GM12878 (cell line): ENCODE measurements at regions not wholly inside any gene's neighbourhood (a gene's known extent, or its start where the extent isn't known, plus 50 kb on each side); places are given as distances from the start of the nearest gene placed in this dataset.
A peak's percentile ranks its signal among the peaks of the same experiment; 100 is the strongest.

Experiments used
- ATAC-seq: fragments of 200-7000 bp; cut with Tn5 transposase; 3 replicates; pipeline ENCODE4 v1.9.1; 2020; ENCODE audit warnings: mild to moderate bottlenecking, moderate library complexity
- BruUV-seq: library from RNA; stranded (reverse); fragments of 400-500 nt; replicated peaks from 2 replicates; lab custom pipeline; 2021; lab: Mats Ljungman, UMichigan
- CTCF ChIA-PET: fragments of 300-600 bp; sonication (Branson Sonifier 250); formaldehyde crosslinking; extraction: SDS; loops from one replicate; lab custom pipeline; 2021; ENCODE audit warnings: inconsistent platforms; lab: Yijun Ruan, JAX
- POLR2A ChIA-PET: fragments of 350-600 bp; formaldehyde crosslinking; extraction: SDS; loops from one replicate; lab custom pipeline; 2021; ENCODE audit warnings: inconsistent platforms; lab: Charles Lee
- RAD21 ChIA-PET: fragments of 300-600 bp; sonication (Branson Sonifier 250); formaldehyde crosslinking; loops from one replicate; lab custom pipeline; 2023; ENCODE audit warnings: antibody characterized with exemption; ENCODE audit not compliant: unreplicated experiment; lab: Charles Lee
- SMC1A ChIA-PET: fragments of 300-600 bp; sonication (Branson Sonifier 250); formaldehyde crosslinking; loops from one replicate; lab custom pipeline; 2023; ENCODE audit not compliant: unreplicated experiment, uncharacterized antibody; lab: Charles Lee
- DNase-seq: peaks from one replicate; pipeline ENCODE4 v3.0.0-alpha.2; 2011; ENCODE audit warnings: low read depth, low spot score
- FAIRE-seq: peaks from 3 replicates; lab custom pipeline; 2011; peaks lifted over from hg19 to GRCh38; lab: Jason Lieb, UNC
- H2AFZ ChIP-seq: 2 replicates; pipeline ENCODE4 v1.6.0; 2011; ENCODE audit warnings: low read depth, low read length, control low read depth; ENCODE audit not compliant: control insufficient read depth
- H3K27ac ChIP-seq: 2 replicates; pipeline ENCODE4 v1.5.1; 2011; ENCODE audit warnings: control low read depth; ENCODE audit not compliant: control insufficient read depth, insufficient read depth
- H3K27me3 ChIP-seq, 2 experiments: replicated peaks in 1 of 2; 2 replicates each; pipeline versions ENCODE4 v1.6.0 to v1.6.1; 2011; ENCODE audit warnings: low read length in 1 of 2; ENCODE audit not compliant: control insufficient read depth in 2 of 2, insufficient read depth in 2 of 2
- H3K36me3 ChIP-seq, 2 experiments: 2 replicates each; pipeline ENCODE4 v1.5.1; 2011; ENCODE audit warnings: low read length in 1 of 2; ENCODE audit not compliant: control insufficient read depth in 2 of 2, insufficient read depth in 2 of 2
- H3K4me1 ChIP-seq: 2 replicates; pipeline ENCODE4 v1.6.1; 2011; ENCODE audit warnings: mild to moderate bottlenecking, low read length, moderate library complexity, mixed read lengths; ENCODE audit not compliant: control insufficient read depth, insufficient read depth
- H3K4me2 ChIP-seq: 2 replicates; pipeline ENCODE4 v1.6.0; 2011; ENCODE audit warnings: control low read depth; ENCODE audit not compliant: control insufficient read depth, insufficient read depth
- H3K4me3 ChIP-seq: fragments of 200-600 bp; sonication (generic); 2 replicates; pipeline ENCODE4 v1.5.1; 2016
- H3K79me2 ChIP-seq: 2 replicates; pipeline ENCODE4 v1.6.0; 2011; ENCODE audit warnings: low read length; ENCODE audit not compliant: control insufficient read depth, insufficient read depth
- H3K9ac ChIP-seq: 2 replicates; pipeline ENCODE4 v1.8.0; 2011; ENCODE audit warnings: low read length, control low read depth, mixed read lengths; ENCODE audit not compliant: control insufficient read depth, insufficient read depth
- H3K9me3 ChIP-seq: replicated peaks from 3 replicates; pipeline ENCODE4 v1.5.1; 2011; ENCODE audit warnings: mild to moderate bottlenecking, low read length; ENCODE audit not compliant: control insufficient read depth, insufficient read depth
- H4K20me1 ChIP-seq: 2 replicates; pipeline ENCODE4 v1.6.0; 2011; ENCODE audit not compliant: control insufficient read depth, insufficient read depth
- ASH2L ChIP-seq: fragments of 300-600, 200-600 bp; sonication (generic); IDR thresholded peaks from 2 replicates; pipeline ENCODE4 v1.6.1; 2017; ENCODE audit warnings: low read depth, mild to moderate bottlenecking, borderline replicate concordance
- MEF2A ChIP-seq: IDR thresholded peaks from 2 replicates; pipeline ENCODE4 v1.6.1; 2011; ENCODE audit warnings: low read depth, mild to moderate bottlenecking, low read length, moderate library complexity; ENCODE audit not compliant: insufficient read depth
- NBN ChIP-seq: fragments of 450-650 bp; IDR thresholded peaks from 2 replicates; pipeline ENCODE4 v1.6.1; 2016
- NFYA ChIP-seq: IDR thresholded peaks from 2 replicates; pipeline ENCODE4 v1.6.1; 2011; ENCODE audit warnings: low read depth, mild to moderate bottlenecking, low read length, improper control_type of control experiment, borderline replicate concordance
- POLR2A ChIP-seq: IDR thresholded peaks from 2 replicates; pipeline ENCODE4 v1.6.1; 2011; ENCODE audit warnings: low read depth, mild to moderate bottlenecking, low read length
- RFX5 ChIP-seq: IDR thresholded peaks from 2 replicates; pipeline ENCODE4 v1.6.1; 2011; ENCODE audit warnings: low read depth, low read length, improper control_type of control experiment
- SMARCA5 ChIP-seq: fragments of 450-650 bp; IDR thresholded peaks from 2 replicates; pipeline ENCODE4 v1.6.1; 2017; ENCODE audit warnings: mild to moderate bottlenecking
- SPI1 ChIP-seq: IDR thresholded peaks from 2 replicates; pipeline ENCODE4 v1.6.1; 2011; ENCODE audit warnings: low read depth, mild to moderate bottlenecking, low read length, moderate library complexity, borderline replicate concordance; ENCODE audit not compliant: insufficient read depth
- WGBS: methylation state at CpG from one replicate; pipeline ENCODE4 v1.1.6; 2016; ENCODE audit warnings: low lambda C conversion rate; ENCODE audit not compliant: insufficient replicate concordance, insufficient coverage; ENCODE audit errors: missing lambda C conversion rate; 5-methylcytosine and 5-hydroxymethylcytosine counted together
- in situ Hi-C: fragments of 300-500 bp; cut with MboI; formaldehyde crosslinking; loops from 9 replicates; pipeline ENCODE4 v1.14.3; 2018; ENCODE audit warnings: mixed read lengths
- intact Hi-C: fragments of 100-400 bp; cut with micrococcal nuclease; formaldehyde crosslinking; loops from one replicate; pipeline ENCODE4 v1.14.2; 2022; ENCODE audit not compliant: unreplicated experiment
- TF ChIP-seq, protein P1 (sequence below): fragments of 450-650 bp; IDR thresholded peaks from 2 replicates; pipeline ENCODE4 v1.6.1; 2017; ENCODE audit warnings: mild to moderate bottlenecking, low read depth, inconsistent platforms; ENCODE audit not compliant: poor library complexity, severe bottlenecking
- TF ChIP-seq, protein P2 (sequence below): IDR thresholded peaks from 2 replicates; pipeline ENCODE4 v1.6.1; 2012; ENCODE audit warnings: low read length, inconsistent platforms
- TF ChIP-seq, protein P3 (sequence below): fragments of 150-350 bp; IDR thresholded peaks from 2 replicates; pipeline ENCODE4 v1.6.1; 2014; ENCODE audit warnings: mild to moderate bottlenecking, low read depth, low read length

DNA sequence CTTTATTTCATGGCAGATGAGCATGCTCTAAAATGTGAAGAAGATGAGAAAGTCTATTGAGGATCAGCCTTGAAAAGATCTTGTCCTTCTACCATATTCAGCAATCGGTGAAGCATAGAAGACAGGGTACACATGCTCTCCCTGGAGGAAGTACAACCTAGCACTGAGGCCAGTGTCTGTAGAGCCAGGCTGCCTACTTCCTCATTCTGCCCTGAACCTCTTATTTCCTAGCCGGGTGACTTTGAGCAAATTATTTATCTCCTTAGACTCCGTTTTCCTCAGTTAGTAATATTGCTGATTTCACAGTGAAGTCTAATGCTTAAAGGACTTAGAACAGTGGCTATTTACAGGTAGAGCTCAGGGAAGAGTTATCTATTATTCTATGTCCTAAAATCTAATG is 58.4 kb downstream of the TMEM100 start:
- DNase-seq (peak; percentile 17), FAIRE-seq (peak; percentile 41), ATAC-seq (peak; percentile 63; the same call in 2 of the 3 replicates)
- no peak overlapping the region for H3K27ac ChIP-seq
- ChIA-PET CTCF (no interaction called here), SMC1A (no interaction called here), POLR2A (no interaction called here), RAD21 (no interaction called here)
- peak; percentile 75 for TF ChIP-seq SPI1
- TF ChIP-seq, protein P1, sequence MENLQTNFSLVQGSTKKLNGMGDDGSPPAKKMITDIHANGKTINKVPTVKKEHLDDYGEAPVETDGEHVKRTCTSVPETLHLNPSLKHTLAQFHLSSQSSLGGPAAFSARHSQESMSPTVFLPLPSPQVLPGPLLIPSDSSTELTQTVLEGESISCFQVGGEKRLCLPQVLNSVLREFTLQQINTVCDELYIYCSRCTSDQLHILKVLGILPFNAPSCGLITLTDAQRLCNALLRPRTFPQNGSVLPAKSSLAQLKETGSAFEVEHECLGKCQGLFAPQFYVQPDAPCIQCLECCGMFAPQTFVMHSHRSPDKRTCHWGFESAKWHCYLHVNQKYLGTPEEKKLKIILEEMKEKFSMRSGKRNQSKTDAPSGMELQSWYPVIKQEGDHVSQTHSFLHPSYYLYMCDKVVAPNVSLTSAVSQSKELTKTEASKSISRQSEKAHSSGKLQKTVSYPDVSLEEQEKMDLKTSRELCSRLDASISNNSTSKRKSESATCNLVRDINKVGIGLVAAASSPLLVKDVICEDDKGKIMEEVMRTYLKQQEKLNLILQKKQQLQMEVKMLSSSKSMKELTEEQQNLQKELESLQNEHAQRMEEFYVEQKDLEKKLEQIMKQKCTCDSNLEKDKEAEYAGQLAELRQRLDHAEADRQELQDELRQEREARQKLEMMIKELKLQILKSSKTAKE: no peak
- H3K4me2 ChIP-seq: no peak overlapping the region; the same call in 1 of the 2 replicates
- no TSS peak for BruUV-seq
- H3K4me1 ChIP-seq: no peaks in the 10 kb centered on the region
- intact Hi-C loops (no loop called here), in situ Hi-C loops (no loop called here)
- H2AFZ ChIP-seq: no peak overlapping the region
- no peaks in the 10 kb centered on the region; a peak in 1 of 4 replicates for H3K27me3 ChIP-seq
- no peaks in the 10 kb centered on the region; a peak in 1 of 4 replicates for H3K36me3 ChIP-seq
- H3K9me3 ChIP-seq: no peaks in the 10 kb centered on the region
- no peak overlapping the region for H3K9ac ChIP-seq
- no peaks in the 10 kb centered on the region for H3K79me2 ChIP-seq
- H4K20me1 ChIP-seq: no peaks in the 10 kb centered on the region
- WGBS: 2% methylated on average over 3 of the region's 3 CpGs
- H3K4me3 ChIP-seq: no peak overlapping the region

DNA sequence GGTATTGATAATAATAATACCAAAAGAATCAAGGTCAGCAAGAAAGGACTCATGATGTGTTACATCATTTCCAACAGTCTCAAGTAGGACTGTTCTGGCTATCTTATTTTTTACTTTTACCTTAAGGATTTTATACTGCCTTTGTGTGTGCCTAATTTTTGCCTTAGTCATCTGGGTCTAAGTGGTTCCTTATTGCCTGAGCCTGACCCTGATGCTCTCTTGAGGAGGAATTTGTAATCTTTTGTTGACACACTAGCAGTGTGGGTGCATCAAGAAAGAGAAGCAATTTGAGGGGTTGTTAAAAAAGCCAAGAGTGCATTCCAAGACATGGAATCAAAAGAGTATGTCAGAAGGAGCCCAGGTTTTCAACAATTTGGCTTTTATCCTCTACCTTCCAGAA is 59.3 kb downstream of the TMEM100 start:
- no peak overlapping the region for H3K4me2 ChIP-seq
- H3K4me1 ChIP-seq: no peaks in the 10 kb centered on the region
- ChIA-PET POLR2A (no interaction called here), SMC1A (no interaction called here), CTCF (no interaction called here), RAD21 (no interaction called here)
- H3K9ac ChIP-seq: no peak overlapping the region
- TF ChIP-seq, protein P2, sequence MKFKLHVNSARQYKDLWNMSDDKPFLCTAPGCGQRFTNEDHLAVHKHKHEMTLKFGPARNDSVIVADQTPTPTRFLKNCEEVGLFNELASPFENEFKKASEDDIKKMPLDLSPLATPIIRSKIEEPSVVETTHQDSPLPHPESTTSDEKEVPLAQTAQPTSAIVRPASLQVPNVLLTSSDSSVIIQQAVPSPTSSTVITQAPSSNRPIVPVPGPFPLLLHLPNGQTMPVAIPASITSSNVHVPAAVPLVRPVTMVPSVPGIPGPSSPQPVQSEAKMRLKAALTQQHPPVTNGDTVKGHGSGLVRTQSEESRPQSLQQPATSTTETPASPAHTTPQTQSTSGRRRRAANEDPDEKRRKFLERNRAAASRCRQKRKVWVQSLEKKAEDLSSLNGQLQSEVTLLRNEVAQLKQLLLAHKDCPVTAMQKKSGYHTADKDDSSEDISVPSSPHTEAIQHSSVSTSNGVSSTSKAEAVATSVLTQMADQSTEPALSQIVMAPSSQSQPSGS: no peak
- TF ChIP-seq, protein P3, sequence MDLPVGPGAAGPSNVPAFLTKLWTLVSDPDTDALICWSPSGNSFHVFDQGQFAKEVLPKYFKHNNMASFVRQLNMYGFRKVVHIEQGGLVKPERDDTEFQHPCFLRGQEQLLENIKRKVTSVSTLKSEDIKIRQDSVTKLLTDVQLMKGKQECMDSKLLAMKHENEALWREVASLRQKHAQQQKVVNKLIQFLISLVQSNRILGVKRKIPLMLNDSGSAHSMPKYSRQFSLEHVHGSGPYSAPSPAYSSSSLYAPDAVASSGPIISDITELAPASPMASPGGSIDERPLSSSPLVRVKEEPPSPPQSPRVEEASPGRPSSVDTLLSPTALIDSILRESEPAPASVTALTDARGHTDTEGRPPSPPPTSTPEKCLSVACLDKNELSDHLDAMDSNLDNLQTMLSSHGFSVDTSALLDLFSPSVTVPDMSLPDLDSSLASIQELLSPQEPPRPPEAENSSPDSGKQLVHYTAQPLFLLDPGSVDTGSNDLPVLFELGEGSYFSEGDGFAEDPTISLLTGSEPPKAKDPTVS: no peak
- TF ChIP-seq NFYA: no peak
- no peak for TF ChIP-seq POLR2A
- no peak for TF ChIP-seq RFX5
- TF ChIP-seq MEF2A: no peak
- no peak for TF ChIP-seq SMARCA5
- TF ChIP-seq ASH2L: no peak
- no peak for TF ChIP-seq NBN
- in situ Hi-C loops (no loop called here), intact Hi-C loops (no loop called here)
- H3K4me3 ChIP-seq: no peak overlapping the region
- no peaks in the 10 kb centered on the region for H3K9me3 ChIP-seq
- no peak for ATAC-seq
- no peaks in the 10 kb centered on the region; a peak in 1 of 4 replicates for H3K36me3 ChIP-seq
- H2AFZ ChIP-seq: no peak overlapping the region
- H4K20me1 ChIP-seq: no peaks in the 10 kb centered on the region
- no peaks in the 10 kb centered on the region; a peak in 1 of 4 replicates for H3K27me3 ChIP-seq
- no peak for FAIRE-seq
- no peak overlapping the region for H3K27ac ChIP-seq
- H3K79me2 ChIP-seq: no peaks in the 10 kb centered on the region
- no TSS peak for BruUV-seq
- DNase-seq: no peak
